ENCODE measurements at regions not wholly inside any gene's neighbourhood (a gene's known extent, or its start where the extent isn't known, plus 50 kb on each side); places are given as distances from the start of the nearest gene placed in this dataset.

- no peak for DNase-seq
- in situ Hi-C loops (cut with HindIII; ENCODE audit: low pct_ligation_motif_present, low pct_unique_long_range_greater_than_20kb, low sequenced_read_pairs): no loop called here
Observed at GRCh38 chr11:134466156-134466555, 54.1 kb upstream of the B3GAT1 start.

- DNase-seq: no peak
- in situ Hi-C loops (cut with HindIII; ENCODE audit: low pct_ligation_motif_present, low pct_unique_long_range_greater_than_20kb, low sequenced_read_pairs): no loop called here
Observed at GRCh38 chr11:134464981-134465730, 53.1 kb upstream of the B3GAT1 start.

- in situ Hi-C loops (cut with HindIII; ENCODE audit: low pct_ligation_motif_present, low pct_unique_long_range_greater_than_20kb, low sequenced_read_pairs): no loop called here
- no peak for DNase-seq
Observed at GRCh38 chr11:134464196-134464595, 52.2 kb upstream of the B3GAT1 start.

- no peak for DNase-seq
- in situ Hi-C loops (cut with HindIII; ENCODE audit: low pct_ligation_motif_present, low pct_unique_long_range_greater_than_20kb, low sequenced_read_pairs): no loop called here
Observed at GRCh38 chr11:134463716-134464115, 51.7 kb upstream of the B3GAT1 start.
